ENCODE measurements at regions not wholly inside any gene's neighbourhood (a gene's known extent, or its start where the extent isn't known, plus 50 kb on each side); places are given as distances from the start of the nearest gene placed in this dataset.

- Histone ChIP-seq H3K27ac (no peak overlapping the region), H3K9me3 (no peaks in the 10 kb centered on the region), H3K4me1 (no peaks in the 10 kb centered on the region), H3K4me2 (no peak overlapping the region), H3K4me3 (no peak overlapping the region)
- POLR2A ChIA-PET = no interaction called here
- ATAC-seq (no peak), FAIRE-seq (no peak), DNase-seq (ENCODE audit: low read depth in 1 of 2, low spot score in 1 of 2) (no peak)
- no peak for TF ChIP-seq NR3C1 (IDR thresholded peaks at IDR 0.05)
- TF ChIP-seq KDM1A (IDR thresholded peaks at IDR 0.05; ENCODE audit: low read depth) = no peak
- TF ChIP-seq EHMT2 (IDR thresholded peaks at IDR 0.05; ENCODE audit: low read depth) = no peak
- no peak for TF ChIP-seq USF2 (IDR thresholded peaks at IDR 0.05)
- no peak for TF ChIP-seq RARB (CRISPR knock-in tag; IDR thresholded peaks at IDR 0.05)
- no peak for TF ChIP-seq ATOH8 (CRISPR knock-in tag; IDR thresholded peaks at IDR 0.05; ENCODE audit: low read depth)
- no peak for TF ChIP-seq CHD4 (IDR thresholded peaks at IDR 0.05; ENCODE audit: borderline replicate concordance)
- TF ChIP-seq MAZ (IDR thresholded peaks at IDR 0.05; ENCODE audit: borderline replicate concordance, low read depth, low read length) = no peak
- no peak for TF ChIP-seq ZFP36 (IDR thresholded peaks at IDR 0.05; ENCODE audit: borderline replicate concordance, partially characterized antibody)
- no peak for TF ChIP-seq SREBF2 (IDR thresholded peaks at IDR 0.05)
- TF ChIP-seq FOXS1 (CRISPR knock-in tag; IDR thresholded peaks at IDR 0.05) = no peak
- TF ChIP-seq MAFK (IDR thresholded peaks at IDR 0.05; ENCODE audit: partially characterized antibody) = no peak
- TF ChIP-seq SMC3 (IDR thresholded peaks at IDR 0.05) = no peak
- no peak for TF ChIP-seq CHD2 (IDR thresholded peaks at IDR 0.05; ENCODE audit: low read length, partially characterized antibody)
- TF ChIP-seq ZNF302 (CRISPR knock-in tag; IDR thresholded peaks at IDR 0.05) = no peak
- CTCF ChIA-PET = no interaction called here
Observed at GRCh38 chr4:156346959-156347385, 393.3 kb upstream of the CTSO start.

GRCh38 chr4:156344397-156344796 lies 390.7 kb upstream of the CTSO start:
- POLR2A ChIA-PET = no interaction called here
- Histone ChIP-seq H3K9me3 (no peaks in the 10 kb centered on the region), H3K4me2 (no peak overlapping the region), H3K4me1 (no peaks in the 10 kb centered on the region), H3K27ac (no peak overlapping the region), H3K4me3 (no peak overlapping the region)
- TF ChIP-seq ATOH8 (CRISPR knock-in tag; IDR thresholded peaks at IDR 0.05; ENCODE audit: low read depth) (no peak), E2F6 (IDR thresholded peaks at IDR 0.05; ENCODE audit: borderline replicate concordance, low read depth) (no peak), MYC (IDR thresholded peaks at IDR 0.05; ENCODE audit: borderline replicate concordance, low read length) (no peak), RCOR1 (IDR thresholded peaks at IDR 0.05; ENCODE audit: low read depth, low read length) (no peak), HOXB13 (CRISPR knock-in tag; IDR thresholded peaks at IDR 0.05; ENCODE audit: low read depth) (no peak), EHF (CRISPR knock-in tag; IDR thresholded peaks at IDR 0.05) (no peak), ZC3H11A (IDR thresholded peaks at IDR 0.05) (no peak), SMC3 (IDR thresholded peaks at IDR 0.05) (no peak), HOXB5 (CRISPR knock-in tag; IDR thresholded peaks at IDR 0.05) (no peak), RAD21 (conservative IDR thresholded peaks at IDR 0.05 in 1 of 2, IDR thresholded peaks at IDR 0.05 in 1 of 2) (no peak), FOXS1 (CRISPR knock-in tag; IDR thresholded peaks at IDR 0.05) (no peak), HMGXB4 (CRISPR knock-in tag; IDR thresholded peaks at IDR 0.05; ENCODE audit: borderline replicate concordance) (no peak), FOSL2 (IDR thresholded peaks at IDR 0.05) (no peak), FOSL2 (CRISPR knock-in tag; IDR thresholded peaks at IDR 0.05) (no peak)
- no peak for ATAC-seq
- no peak for FAIRE-seq
- no peak for DNase-seq (ENCODE audit: low read depth in 1 of 2, low spot score in 1 of 2)
- WGBS (ENCODE audit: missing lambda C conversion rate) = 16% methylated on average over 1 of the region's 1 CpG
- CTCF ChIA-PET = no interaction called here

Measured in A549 (cell line).